HG03103 (cell line): ENCODE measurements at regions not wholly inside any gene's neighbourhood (a gene's known extent, or its start where the extent isn't known, plus 50 kb on each side); places are given as distances from the start of the nearest gene placed in this dataset.
"Not testable (repeated sequence)": the region's sequence is repeated elsewhere in the genome, so short reads cannot be mapped to it uniquely, and the experiment has no call there.

Experiments used
- ATAC-seq: cut with Tn5 transposase; IDR thresholded peaks from one replicate; pipeline ENCODE4 v1.9.1; 2021; ENCODE audit warnings: low read depth; ENCODE audit not compliant: unreplicated experiment

- ATAC-seq, result no peak
Measured at GRCh38 chr13:26896986-26897668, 136.5 kb upstream of the GPR12 start.

GRCh38 chr13:26895808-26896466 lies 135.4 kb upstream of the GPR12 start:
- ATAC-seq, result no peak

- ATAC-seq, result no peak
Measured at GRCh38 chr13:26895081-26895807, 134.7 kb upstream of the GPR12 start.

GRCh38 chr13:26888632-26889031 lies 128.0 kb upstream of the GPR12 start:
- no peak for ATAC-seq

GRCh38 chr13:26887594-26887993 lies 127.0 kb upstream of the GPR12 start:
- no peak for ATAC-seq

GRCh38 chr13:26883613-26884257 lies 123.1 kb upstream of the GPR12 start:
- no peak for ATAC-seq

- ATAC-seq, result no peak
Measured at GRCh38 chr13:26882731-26883130, 122.1 kb upstream of the GPR12 start.

- no peak for ATAC-seq
Measured at GRCh38 chr13:26881154-26881553, 120.6 kb upstream of the GPR12 start.

- no peak for ATAC-seq
Measured at GRCh38 chr13:26880735-26881134, 120.1 kb upstream of the GPR12 start.

- no peak for ATAC-seq
Measured at GRCh38 chr13:26878438-26878837, 117.9 kb upstream of the GPR12 start.

- no peak for ATAC-seq
Measured at GRCh38 chr13:26873386-26873698, 112.8 kb upstream of the GPR12 start.

- no peak for ATAC-seq
Measured at GRCh38 chr13:26872525-26873385, 112.2 kb upstream of the GPR12 start.

GRCh38 chr13:26867451-26868091 lies 107.0 kb upstream of the GPR12 start:
- ATAC-seq, result no peak

GRCh38 chr13:26864576-26864975 lies 104.0 kb upstream of the GPR12 start:
- ATAC-seq, result no peak

- no peak for ATAC-seq
Measured at GRCh38 chr13:26861941-26862340, 101.4 kb upstream of the GPR12 start.

GRCh38 chr13:26855921-26856320 lies 95.3 kb upstream of the GPR12 start:
- ATAC-seq, result no peak

- ATAC-seq, result no peak
Measured at GRCh38 chr13:26855071-26855470, 94.5 kb upstream of the GPR12 start.

GRCh38 chr13:26853323-26853722 lies 92.7 kb upstream of the GPR12 start:
- ATAC-seq, result no peak

- ATAC-seq, result no peak
Measured at GRCh38 chr13:26847281-26847680, 86.7 kb upstream of the GPR12 start.

- not testable (repeated sequence) for ATAC-seq
Measured at GRCh38 chr13:26845063-26845462, 84.5 kb upstream of the GPR12 start.
